ENCODE measurements at regions not wholly inside any gene's neighbourhood (a gene's known extent, or its start where the extent isn't known, plus 50 kb on each side); places are given as distances from the start of the nearest gene placed in this dataset.
A peak's percentile ranks its signal among the peaks of the same experiment; 100 is the strongest.

GRCh38 chr20:52252664-52253063 lies 61.1 kb upstream of the ZFP64 start:
- TF ChIP-seq CTCF (conservative IDR thresholded peaks at IDR 0.05): no peak
- H3K27ac ChIP-seq: no peak overlapping the region

- TF ChIP-seq CTCF (conservative IDR thresholded peaks at IDR 0.05): no peak
- H3K27ac ChIP-seq: no peak overlapping the region
These were observed 60.2 kb upstream of the ZFP64 start for GRCh38 chr20:52251827-52252226.

- no peak for TF ChIP-seq CTCF (conservative IDR thresholded peaks at IDR 0.05)
These were observed 59.6 kb upstream of the ZFP64 start for GRCh38 chr20:52251136-52251700.

GRCh38 chr20:52247548-52247947 lies 56.0 kb upstream of the ZFP64 start:
- TF ChIP-seq CTCF (conservative IDR thresholded peaks at IDR 0.05): no peak

More at GRCh38 chr20:52251136-52251700, 59.6 kb upstream of the ZFP64 start:
- H3K27ac ChIP-seq: no peak overlapping the region

GRCh38 chr20:52246366-52246765 lies 54.8 kb upstream of the ZFP64 start:
- no peak for TF ChIP-seq CTCF (conservative IDR thresholded peaks at IDR 0.05)
- H3K27ac ChIP-seq: no peak overlapping the region

More at GRCh38 chr20:52247548-52247947, 56.0 kb upstream of the ZFP64 start:
- no peak overlapping the region for H3K27ac ChIP-seq

- no peak for TF ChIP-seq CTCF (conservative IDR thresholded peaks at IDR 0.05)
- H3K27ac ChIP-seq: no peak overlapping the region
These were observed 53.1 kb upstream of the ZFP64 start for GRCh38 chr20:52244702-52245101.

- H3K27ac ChIP-seq: no peak overlapping the region
- peak; percentile 75 for TF ChIP-seq CTCF (conservative IDR thresholded peaks at IDR 0.05)
These were observed 51.0 kb upstream of the ZFP64 start for GRCh38 chr20:52242237-52243230.

All from VCaP (cell line).